Astrocyte (in vitro differentiated cells and primary cell): ENCODE measurements at regions not wholly inside any gene's neighbourhood (a gene's known extent, or its start where the extent isn't known, plus 50 kb on each side); places are given as distances from the start of the nearest gene placed in this dataset.

Experiments
- EZH2 ChIP-seq: IDR thresholded peaks from 2 replicates; pipeline ENCODE4 v1.6.1; 2012; ENCODE audit warnings: mild to moderate bottlenecking, low read length, inconsistent platforms; ENCODE audit not compliant: insufficient read depth
- TF ChIP-seq, protein P1 (sequence below): IDR thresholded peaks from 2 replicates; pipeline ENCODE4 v1.5.1; 2011; ENCODE audit warnings: low read depth, mild to moderate bottlenecking, inconsistent platforms, low read length, moderate library complexity; ENCODE audit not compliant: insufficient read depth

GRCh38 chr6:144986271-144986670 is 701.1 kb downstream of the UTRN start:
- TF ChIP-seq, protein P1, sequence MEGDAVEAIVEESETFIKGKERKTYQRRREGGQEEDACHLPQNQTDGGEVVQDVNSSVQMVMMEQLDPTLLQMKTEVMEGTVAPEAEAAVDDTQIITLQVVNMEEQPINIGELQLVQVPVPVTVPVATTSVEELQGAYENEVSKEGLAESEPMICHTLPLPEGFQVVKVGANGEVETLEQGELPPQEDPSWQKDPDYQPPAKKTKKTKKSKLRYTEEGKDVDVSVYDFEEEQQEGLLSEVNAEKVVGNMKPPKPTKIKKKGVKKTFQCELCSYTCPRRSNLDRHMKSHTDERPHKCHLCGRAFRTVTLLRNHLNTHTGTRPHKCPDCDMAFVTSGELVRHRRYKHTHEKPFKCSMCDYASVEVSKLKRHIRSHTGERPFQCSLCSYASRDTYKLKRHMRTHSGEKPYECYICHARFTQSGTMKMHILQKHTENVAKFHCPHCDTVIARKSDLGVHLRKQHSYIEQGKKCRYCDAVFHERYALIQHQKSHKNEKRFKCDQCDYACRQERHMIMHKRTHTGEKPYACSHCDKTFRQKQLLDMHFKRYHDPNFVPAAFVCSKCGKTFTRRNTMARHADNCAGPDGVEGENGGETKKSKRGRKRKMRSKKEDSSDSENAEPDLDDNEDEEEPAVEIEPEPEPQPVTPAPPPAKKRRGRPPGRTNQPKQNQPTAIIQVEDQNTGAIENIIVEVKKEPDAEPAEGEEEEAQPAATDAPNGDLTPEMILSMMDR: no peak
- no peak for TF ChIP-seq EZH2
